MCF 10A (cell line): ENCODE measurements at regions not wholly inside any gene's neighbourhood (a gene's known extent, or its start where the extent isn't known, plus 50 kb on each side); places are given as distances from the start of the nearest gene placed in this dataset.
A peak's percentile ranks its signal among the peaks of the same experiment; 100 is the strongest.

Experiments used
- BruUV-seq: library from RNA; stranded (reverse); fragments of 400-500 nt; replicated peaks from 2 replicates; lab custom pipeline; 2021; lab: Mats Ljungman, UMichigan
- CTCF ChIA-PET: fragments of 300-600 bp; sonication (Branson Sonifier 250); formaldehyde crosslinking; extraction: SDS; loops from one replicate; lab custom pipeline; 2021; ENCODE audit warnings: antibody characterized with exemption, inconsistent platforms; lab: Yijun Ruan, JAX
- POLR2A ChIA-PET: fragments of 300-600, 350-650 bp; sonication (Branson Sonifier 250); formaldehyde crosslinking; extraction: SDS; loops from one replicate; lab custom pipeline; 2020; ENCODE audit warnings: antibody characterized with exemption, inconsistent platforms; lab: Yijun Ruan, JAX
- DNase-seq: peaks from one replicate; pipeline ENCODE4 v3.0.0-alpha.2; 2018; ENCODE audit not compliant: unreplicated experiment
- H3K27ac Mint-ChIP-seq: one replicate; pipeline ENCODE4 v1.8.0; 2022; ENCODE audit warnings: mild to moderate bottlenecking, low read depth, mixed read lengths; ENCODE audit not compliant: unreplicated experiment
- H3K27me3 Mint-ChIP-seq: one replicate; pipeline ENCODE4 v1.8.0; 2022; ENCODE audit warnings: mixed read lengths; ENCODE audit not compliant: insufficient read depth, unreplicated experiment
- H3K36me3 Mint-ChIP-seq: one replicate; pipeline ENCODE4 v1.8.0; 2022; ENCODE audit warnings: mild to moderate bottlenecking, moderate library complexity, mixed read lengths; ENCODE audit not compliant: insufficient read depth, unreplicated experiment
- H3K4me1 Mint-ChIP-seq: one replicate; pipeline ENCODE4 v1.8.0; 2022; ENCODE audit warnings: mixed read lengths; ENCODE audit not compliant: insufficient read depth, unreplicated experiment
- H3K4me3 Mint-ChIP-seq: one replicate; pipeline ENCODE4 v1.8.0; 2022; ENCODE audit warnings: mild to moderate bottlenecking, moderate library complexity, mixed read lengths; ENCODE audit not compliant: unreplicated experiment
- H3K9me3 Mint-ChIP-seq: one replicate; pipeline ENCODE4 v1.8.0; 2022; ENCODE audit warnings: mixed read lengths; ENCODE audit not compliant: unreplicated experiment
- intact Hi-C: fragments of 100-400 bp; cut with micrococcal nuclease; formaldehyde crosslinking; loops from 2 replicates; pipeline ENCODE4 v1.14.1; 2022
- TF ChIP-seq, protein P1 (sequence below): fragments of 200-600 bp; IDR thresholded peaks from one replicate; pipeline ENCODE4 v1.8.0; 2022; ENCODE audit warnings: antibody characterized with exemption, mild to moderate bottlenecking; ENCODE audit not compliant: unreplicated experiment

- Mint-ChIP-seq H3K27ac (no peak overlapping the region), H3K4me3 (no peak overlapping the region), H3K9me3 (peaks cover 8% of the 10 kb centered on the region), H3K36me3 (peaks cover 21% of the 10 kb centered on the region), H3K27me3 (no peaks in the 10 kb centered on the region), H3K4me1 (peaks cover 15% of the 10 kb centered on the region)
- BruUV-seq, result no TSS peak
- DNase-seq, result no peak
- ChIA-PET CTCF (interaction anchor here (0.7 kb wide), 1 partner anchor 13 kb away, joined by 3 read pairs; no protein-coding TSS in a partner anchor), POLR2A (interaction anchor here (1.7 kb wide), 1 partner anchor 9 kb away, joined by 4 read pairs; no protein-coding TSS in a partner anchor)
- intact Hi-C loops, result no loop called here
- TF ChIP-seq, protein P1, sequence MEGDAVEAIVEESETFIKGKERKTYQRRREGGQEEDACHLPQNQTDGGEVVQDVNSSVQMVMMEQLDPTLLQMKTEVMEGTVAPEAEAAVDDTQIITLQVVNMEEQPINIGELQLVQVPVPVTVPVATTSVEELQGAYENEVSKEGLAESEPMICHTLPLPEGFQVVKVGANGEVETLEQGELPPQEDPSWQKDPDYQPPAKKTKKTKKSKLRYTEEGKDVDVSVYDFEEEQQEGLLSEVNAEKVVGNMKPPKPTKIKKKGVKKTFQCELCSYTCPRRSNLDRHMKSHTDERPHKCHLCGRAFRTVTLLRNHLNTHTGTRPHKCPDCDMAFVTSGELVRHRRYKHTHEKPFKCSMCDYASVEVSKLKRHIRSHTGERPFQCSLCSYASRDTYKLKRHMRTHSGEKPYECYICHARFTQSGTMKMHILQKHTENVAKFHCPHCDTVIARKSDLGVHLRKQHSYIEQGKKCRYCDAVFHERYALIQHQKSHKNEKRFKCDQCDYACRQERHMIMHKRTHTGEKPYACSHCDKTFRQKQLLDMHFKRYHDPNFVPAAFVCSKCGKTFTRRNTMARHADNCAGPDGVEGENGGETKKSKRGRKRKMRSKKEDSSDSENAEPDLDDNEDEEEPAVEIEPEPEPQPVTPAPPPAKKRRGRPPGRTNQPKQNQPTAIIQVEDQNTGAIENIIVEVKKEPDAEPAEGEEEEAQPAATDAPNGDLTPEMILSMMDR, result no peak
Observed at GRCh38 chr11:122353561-122353960, 237.5 kb upstream of the BLID start.

DNA sequence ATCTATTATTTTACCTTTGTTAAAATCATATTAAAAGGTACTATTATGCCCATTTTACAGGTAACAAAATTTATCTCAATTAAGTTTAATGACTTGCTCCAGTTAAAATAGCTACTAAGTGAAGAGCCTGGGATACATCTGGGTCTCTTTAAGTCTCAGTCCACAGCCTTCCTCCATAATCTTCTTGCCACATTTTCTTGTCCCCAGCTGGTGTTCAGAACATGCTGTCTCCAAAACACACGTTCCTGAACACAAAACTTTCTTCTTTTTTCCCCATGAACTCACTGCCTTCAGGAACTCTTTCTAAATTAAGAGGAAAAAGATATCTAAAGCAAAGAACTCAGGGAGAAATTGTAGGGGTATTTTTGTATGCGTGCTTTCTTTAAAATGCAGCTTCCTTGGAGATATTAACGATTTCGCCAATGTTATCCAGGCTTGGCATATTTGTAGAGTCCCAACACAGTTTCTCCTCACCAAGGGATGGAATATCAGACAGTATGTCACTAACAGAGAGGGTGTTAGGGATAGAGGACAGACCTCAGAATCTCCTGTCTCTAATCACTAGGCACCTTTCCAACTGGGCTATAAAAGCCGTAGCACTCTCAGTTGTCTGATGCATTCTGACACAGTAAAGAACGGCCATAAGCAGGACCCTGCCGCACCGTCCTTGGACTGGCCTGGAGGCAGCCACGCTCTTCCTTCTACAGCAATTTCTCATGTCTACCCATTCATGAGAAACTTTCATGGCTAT, 232.8 kb upstream of the BLID start:
- Mint-ChIP-seq H3K9me3 (no peaks in the 10 kb centered on the region), H3K36me3 (peaks cover 11% of the 10 kb centered on the region), H3K4me3 (no peak overlapping the region), H3K27ac (peak overlapping the region; percentile 57), H3K4me1 (peaks cover 35% of the 10 kb centered on the region), H3K27me3 (no peaks in the 10 kb centered on the region)
- TF ChIP-seq, protein P1, result no peak
- intact Hi-C loops, result no loop called here
- no peak for DNase-seq
- no TSS peak for BruUV-seq
- ChIA-PET CTCF (no interaction called here), POLR2A (no interaction called here)

DNA sequence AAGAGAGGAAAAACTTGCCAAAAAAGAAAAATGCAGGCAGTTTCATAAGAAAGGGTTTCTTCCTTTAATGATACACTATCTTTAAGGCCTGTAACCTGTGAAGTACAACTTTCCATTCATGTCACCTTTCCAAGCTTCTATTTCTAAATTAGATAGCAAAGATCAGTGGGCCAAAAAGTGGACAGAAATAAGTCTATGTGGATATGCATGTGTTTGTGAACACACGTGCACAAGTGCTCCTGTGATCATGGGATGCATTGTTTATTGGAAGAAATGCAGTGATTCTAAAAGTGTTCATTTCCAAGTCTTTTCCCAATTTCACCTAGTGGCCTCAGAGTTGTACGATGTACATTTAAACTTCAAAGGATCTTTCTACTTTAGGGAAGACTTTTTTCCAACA, 230.0 kb upstream of the BLID start:
- no peak for DNase-seq
- intact Hi-C loops, result no loop called here
- H3K4me1 Mint-ChIP-seq, result peaks cover 52% of the 10 kb centered on the region
- H3K9me3 Mint-ChIP-seq, result peaks cover 9% of the 10 kb centered on the region
- H3K27me3 Mint-ChIP-seq, result no peaks in the 10 kb centered on the region
- POLR2A ChIA-PET, result interaction anchor here (1.0 kb wide), 1 partner anchor 22 kb away, joined by 4 read pairs; no protein-coding TSS in a partner anchor
- H3K4me3 Mint-ChIP-seq, result no peak overlapping the region
- H3K36me3 Mint-ChIP-seq, result peaks cover 11% of the 10 kb centered on the region
- CTCF ChIA-PET, result no interaction called here
- no TSS peak for BruUV-seq
- TF ChIP-seq, protein P1, result no peak
- H3K27ac Mint-ChIP-seq, result no peak overlapping the region

DNA sequence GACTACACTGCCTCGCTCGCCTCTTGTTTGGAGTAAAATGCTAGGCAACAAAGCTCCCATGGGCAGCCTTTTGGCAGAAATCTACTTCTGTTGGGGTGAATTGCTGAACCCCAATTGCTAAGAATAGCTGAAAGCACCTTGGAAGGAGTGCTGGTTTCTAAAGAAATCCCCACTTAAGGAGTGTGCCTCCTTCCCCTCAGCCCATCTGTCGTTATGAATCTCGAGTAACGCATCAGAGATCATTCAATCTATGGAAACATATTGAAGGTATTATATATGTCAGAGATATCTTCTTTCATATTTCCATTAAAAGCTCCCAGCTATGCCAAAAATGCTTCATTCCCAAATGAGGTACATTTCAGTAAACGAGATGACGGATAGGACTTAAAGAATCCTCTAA, 229.6 kb upstream of the BLID start:
- H3K27me3 Mint-ChIP-seq, result no peaks in the 10 kb centered on the region
- no TSS peak for BruUV-seq
- H3K36me3 Mint-ChIP-seq, result peaks cover 11% of the 10 kb centered on the region
- peaks cover 54% of the 10 kb centered on the region for H3K4me1 Mint-ChIP-seq
- no peak overlapping the region for H3K4me3 Mint-ChIP-seq
- TF ChIP-seq, protein P1, result no peak
- H3K9me3 Mint-ChIP-seq, result peaks cover 9% of the 10 kb centered on the region
- ChIA-PET POLR2A (interaction anchor here (1.0 kb wide), 1 partner anchor 22 kb away, joined by 4 read pairs; no protein-coding TSS in a partner anchor), CTCF (no interaction called here)
- intact Hi-C loops, result no loop called here
- DNase-seq, result no peak
- no peak overlapping the region for H3K27ac Mint-ChIP-seq
